Stimulated activated CD8-positive, alpha-beta memory T cell treated with anti-CD3 and anti-CD28 coated beads, Interleukin-12 subunit alpha, Interleukin-12 subunit beta, amount 100 ng/mL, for 24 hours (primary cell): ENCODE measurements at regions not wholly inside any gene's neighbourhood (a gene's known extent, or its start where the extent isn't known, plus 50 kb on each side); places are given as distances from the start of the nearest gene placed in this dataset.

ENCODE experiments used
- DNase-seq: peaks from one replicate; pipeline ENCODE4 v3.0.0-alpha.2; 2020; ENCODE audit errors: extremely low read depth

- no peak for DNase-seq
Measured at GRCh38 chr22:25366876-25367466, 147.5 kb downstream of the CRYBB2 start.

- no peak for DNase-seq
Measured at GRCh38 chr22:25367756-25368155, 148.3 kb downstream of the CRYBB2 start.

GRCh38 chr22:25368271-25368670, 148.8 kb downstream of the CRYBB2 start:
- DNase-seq: no peak

- DNase-seq: no peak
Measured at GRCh38 chr22:25369041-25369440, 149.6 kb downstream of the CRYBB2 start.

- no peak for DNase-seq
Measured at GRCh38 chr22:25370322-25370721, 150.9 kb downstream of the CRYBB2 start.

- DNase-seq: no peak
Measured at GRCh38 chr22:25372000-25372595, 152.7 kb downstream of the CRYBB2 start.

- no peak for DNase-seq
Measured at GRCh38 chr22:25373961-25374360, 154.5 kb downstream of the CRYBB2 start.

- DNase-seq: no peak
Measured at GRCh38 chr22:25374869-25375268, 155.4 kb downstream of the CRYBB2 start.

GRCh38 chr22:25375683-25376082, 156.2 kb downstream of the CRYBB2 start:
- no peak for DNase-seq

GRCh38 chr22:25377699-25378098, 158.3 kb downstream of the CRYBB2 start:
- DNase-seq: no peak

GRCh38 chr22:25380122-25380747, 160.8 kb downstream of the CRYBB2 start:
- no peak for DNase-seq

GRCh38 chr22:25382762-25383161, 163.3 kb downstream of the CRYBB2 start:
- no peak for DNase-seq

GRCh38 chr22:25383278-25383820, 163.9 kb downstream of the CRYBB2 start:
- DNase-seq: no peak

- no peak for DNase-seq
Measured at GRCh38 chr22:25383892-25384291, 164.5 kb downstream of the CRYBB2 start.

GRCh38 chr22:25386538-25386884, 167.1 kb downstream of the CRYBB2 start:
- no peak for DNase-seq

- no peak for DNase-seq
Measured at GRCh38 chr22:25388415-25388814, 169.0 kb downstream of the CRYBB2 start.

GRCh38 chr22:25388866-25389540, 169.6 kb downstream of the CRYBB2 start:
- no peak for DNase-seq

- DNase-seq: no peak
Measured at GRCh38 chr22:25389541-25389919, 170.1 kb downstream of the CRYBB2 start.

GRCh38 chr22:25390297-25391240, 171.1 kb downstream of the CRYBB2 start:
- DNase-seq: no peak

- no peak for DNase-seq
Measured at GRCh38 chr22:25392584-25392983, 171.9 kb upstream of the GRK3 start.

- no peak for DNase-seq
Measured at GRCh38 chr22:25393121-25393805, 171.2 kb upstream of the GRK3 start.
